ENCODE measurements at regions not wholly inside any gene's neighbourhood (a gene's known extent, or its start where the extent isn't known, plus 50 kb on each side); places are given as distances from the start of the nearest gene placed in this dataset.

GRCh38 chr12:46456356-46457334, 84.1 kb upstream of the SLC38A2 start:
- Histone ChIP-seq H3K4me3 (ENCODE audit: low read length) (peak overlapping the region; percentile 16; the same call in 1 of the 2 replicates), H3K9me2 (replicated peaks; ENCODE audit: low read length) (no peaks in the 10 kb centered on the region), H3K79me2 (ENCODE audit: low read length) (no peaks in the 10 kb centered on the region), H3K27ac (ENCODE audit: low read length) (peak overlapping the region; percentile 82), H3K9me3 (ENCODE audit: low read length) (no peaks in the 10 kb centered on the region), H3K9ac (ENCODE audit: low read length) (peak overlapping the region; percentile 5; the same call in 1 of the 2 replicates), H3K27me3 (ENCODE audit: low read length) (no peaks in the 10 kb centered on the region), H3K4me1 (ENCODE audit: insufficient read depth, low read length) (peaks cover 51% of the 10 kb centered on the region), H3F3A (ENCODE audit: low read length, unreplicated experiment) (no peaks in the 10 kb centered on the region), H3K36me3 (ENCODE audit: low read depth, low read length) (no peaks in the 10 kb centered on the region), H4K20me1 (ENCODE audit: low read length) (no peaks in the 10 kb centered on the region), H3K4me2 (ENCODE audit: low read length) (peak overlapping the region; percentile 70), H2AFZ (ENCODE audit: low read length) (peak overlapping the region; percentile 29; the same call in 1 of the 2 replicates)
- TF ChIP-seq, protein P1, sequence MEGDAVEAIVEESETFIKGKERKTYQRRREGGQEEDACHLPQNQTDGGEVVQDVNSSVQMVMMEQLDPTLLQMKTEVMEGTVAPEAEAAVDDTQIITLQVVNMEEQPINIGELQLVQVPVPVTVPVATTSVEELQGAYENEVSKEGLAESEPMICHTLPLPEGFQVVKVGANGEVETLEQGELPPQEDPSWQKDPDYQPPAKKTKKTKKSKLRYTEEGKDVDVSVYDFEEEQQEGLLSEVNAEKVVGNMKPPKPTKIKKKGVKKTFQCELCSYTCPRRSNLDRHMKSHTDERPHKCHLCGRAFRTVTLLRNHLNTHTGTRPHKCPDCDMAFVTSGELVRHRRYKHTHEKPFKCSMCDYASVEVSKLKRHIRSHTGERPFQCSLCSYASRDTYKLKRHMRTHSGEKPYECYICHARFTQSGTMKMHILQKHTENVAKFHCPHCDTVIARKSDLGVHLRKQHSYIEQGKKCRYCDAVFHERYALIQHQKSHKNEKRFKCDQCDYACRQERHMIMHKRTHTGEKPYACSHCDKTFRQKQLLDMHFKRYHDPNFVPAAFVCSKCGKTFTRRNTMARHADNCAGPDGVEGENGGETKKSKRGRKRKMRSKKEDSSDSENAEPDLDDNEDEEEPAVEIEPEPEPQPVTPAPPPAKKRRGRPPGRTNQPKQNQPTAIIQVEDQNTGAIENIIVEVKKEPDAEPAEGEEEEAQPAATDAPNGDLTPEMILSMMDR (conservative IDR thresholded peaks at IDR 0.05; ENCODE audit: low read depth, low read length): no peak
- TF ChIP-seq EZH2phosphoT487 (IDR thresholded peaks at IDR 0.05; ENCODE audit: borderline replicate concordance, low read length) (no peak), EZH2 (IDR thresholded peaks at IDR 0.05; ENCODE audit: low read length, unreplicated experiment) (no peak)
- ChIA-PET POLR2A (ENCODE audit: unreplicated experiment) (interaction anchor here (0.6 to 0.8 kb wide), 2 partner anchors 14 to 841 kb away, joined by 3 read pairs; no protein-coding TSS in a partner anchor), CTCF (no interaction called here)
- intact Hi-C loops (cut with micrococcal nuclease): no loop called here
- ATAC-seq: peak; percentile 4; the same call in 1 of the 2 replicates
- peak; percentile 46 for DNase-seq
- BruUV-seq (replicated peaks): TSS peak; percentile 51

GRCh38 chr12:46455648-46456352, 83.2 kb upstream of the SLC38A2 start:
- Histone ChIP-seq H3K36me3 (ENCODE audit: low read depth, low read length) (no peaks in the 10 kb centered on the region), H3F3A (ENCODE audit: low read length, unreplicated experiment) (no peaks in the 10 kb centered on the region), H3K79me2 (ENCODE audit: low read length) (no peaks in the 10 kb centered on the region), H3K4me1 (ENCODE audit: insufficient read depth, low read length) (peaks cover 57% of the 10 kb centered on the region), H3K9me2 (replicated peaks; ENCODE audit: low read length) (no peaks in the 10 kb centered on the region), H4K20me1 (ENCODE audit: low read length) (no peaks in the 10 kb centered on the region), H2AFZ (ENCODE audit: low read length) (peak overlapping the region; percentile 29; the same call in 1 of the 2 replicates), H3K9me3 (ENCODE audit: low read length) (no peaks in the 10 kb centered on the region), H3K27me3 (ENCODE audit: low read length) (no peaks in the 10 kb centered on the region), H3K9ac (ENCODE audit: low read length) (peak overlapping the region; percentile 5; the same call in 1 of the 2 replicates), H3K4me3 (ENCODE audit: low read length) (peak overlapping the region; percentile 16; the same call in 1 of the 2 replicates), H3K4me2 (ENCODE audit: low read length) (peak overlapping the region; percentile 70), H3K27ac (ENCODE audit: low read length) (peak overlapping the region; percentile 82)
- ChIA-PET POLR2A (ENCODE audit: unreplicated experiment) (interaction anchor here (0.6 to 0.8 kb wide), 2 partner anchors 13 to 840 kb away, joined by 3 read pairs; no protein-coding TSS in a partner anchor), CTCF (no interaction called here)
- intact Hi-C loops (cut with micrococcal nuclease): no loop called here
- BruUV-seq (replicated peaks): no TSS peak
- peak; percentile 97 for DNase-seq
- TF ChIP-seq, protein P1 (conservative IDR thresholded peaks at IDR 0.05; ENCODE audit: low read depth, low read length): no peak
- TF ChIP-seq EZH2 (IDR thresholded peaks at IDR 0.05; ENCODE audit: low read length, unreplicated experiment): no peak
- TF ChIP-seq EZH2phosphoT487 (IDR thresholded peaks at IDR 0.05; ENCODE audit: borderline replicate concordance, low read length): no peak
- peak; percentile 82 for ATAC-seq

All from PC-3 (cell line).